Frontal cortex (tissue), 3 donors: ENCODE measurements at regions not wholly inside any gene's neighbourhood (a gene's known extent, or its start where the extent isn't known, plus 50 kb on each side); places are given as distances from the start of the nearest gene placed in this dataset.
"Not testable (repeated sequence)": the region's sequence is repeated elsewhere in the genome, so short reads cannot be mapped to it uniquely, and the experiment has no call there.

Source experiments
- DNase-seq, 2 donors: peaks; one replicate each; pipeline ENCODE4 v3.0.0; 2012; ENCODE audit warnings: low spot score in 2 of 2
- FAIRE-seq: peaks from 2 replicates; lab custom pipeline; 2012; peaks lifted over from hg19 to GRCh38; lab: Jason Lieb, UNC
- donor health status: control.
- donor health status: control.
- donor health status: control.

GRCh38 chr14:22320362-22320750 lies 268.7 kb downstream of the DAD1 start:
- no peak for DNase-seq
- FAIRE-seq, result no peak

DNA sequence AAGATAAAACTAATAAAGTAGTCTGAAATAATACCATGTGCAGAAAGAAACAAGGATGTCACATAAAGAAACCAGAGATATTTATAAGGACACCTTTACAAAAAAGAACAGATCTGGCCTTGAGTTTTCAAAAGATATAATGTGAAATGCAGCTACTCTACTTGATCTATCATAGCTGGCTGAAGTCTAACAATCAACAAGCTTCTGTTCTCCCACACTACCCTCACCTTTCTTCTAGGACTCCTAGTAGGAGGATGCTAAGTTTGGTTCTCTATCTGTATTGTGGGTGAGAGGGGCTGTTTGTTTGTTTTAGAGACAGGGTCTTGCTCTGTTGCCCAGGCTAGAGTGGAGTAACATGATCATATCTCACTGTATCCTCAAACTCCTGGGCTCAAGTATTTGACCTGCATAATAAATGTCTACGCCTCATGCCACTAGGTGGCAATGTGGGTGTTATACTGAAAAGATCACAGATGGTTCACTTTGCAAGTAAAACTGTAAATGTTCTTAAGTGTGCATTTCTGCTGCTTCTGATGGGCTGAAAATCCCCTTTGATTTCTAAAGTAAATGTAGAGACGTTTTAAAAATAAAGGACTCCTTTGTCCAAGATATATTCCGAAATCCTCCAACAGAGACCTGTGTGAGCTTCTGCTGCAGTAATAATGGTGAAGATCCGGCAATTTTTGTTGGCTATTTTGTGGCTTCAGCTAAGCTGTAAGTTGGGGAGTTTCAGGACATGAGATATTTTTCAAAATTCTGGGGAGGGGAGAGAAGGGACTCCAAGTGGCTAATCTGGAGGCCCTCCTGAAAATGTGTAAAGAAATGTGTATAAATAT lies 269.3 kb downstream of the DAD1 start:
- no peak for FAIRE-seq

DNA sequence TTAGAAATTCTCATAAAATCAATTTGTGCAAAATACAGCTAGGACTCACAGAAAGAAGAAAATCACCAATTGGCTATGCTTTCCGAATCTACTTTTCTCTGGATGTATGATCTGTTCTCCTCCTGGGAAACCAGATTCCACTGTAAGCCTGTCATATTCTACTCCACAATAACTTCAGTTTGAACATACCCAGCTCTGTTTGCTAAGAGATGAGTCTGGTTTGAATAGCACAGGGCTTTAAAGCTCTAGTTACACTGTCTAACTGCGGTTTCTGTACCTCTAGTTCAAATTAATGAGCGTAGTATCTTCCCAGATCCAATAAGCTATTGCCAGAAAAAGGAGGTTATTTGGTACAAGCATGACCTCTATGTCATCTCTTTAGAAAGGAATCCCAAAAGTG lies 270.1 kb downstream of the DAD1 start:
- DNase-seq, result no peak
- no peak for FAIRE-seq

More for the DNA sequence above, 269.3 kb downstream of the DAD1 start:
- peak; percentile 6 to 28 for DNase-seq

DNA sequence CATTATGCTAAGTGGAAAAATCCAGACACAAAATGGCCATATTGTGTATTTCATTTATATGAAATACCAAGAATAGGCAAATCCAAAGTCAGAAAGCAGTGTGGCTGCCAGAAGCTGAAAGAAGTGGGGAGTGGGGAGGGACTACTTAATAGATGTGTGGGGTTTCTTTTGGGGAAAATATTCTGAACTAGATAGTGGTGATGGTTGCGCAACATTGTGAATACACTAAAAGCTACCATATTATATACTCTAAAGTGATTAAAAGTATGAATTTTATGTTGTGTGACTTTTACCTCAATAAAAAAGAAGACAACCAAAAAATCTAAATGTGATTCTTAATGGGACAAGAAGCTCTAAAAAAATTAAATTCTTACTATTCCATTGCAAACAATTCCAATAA lies 272.6 kb downstream of the DAD1 start:
- FAIRE-seq, result no peak
- no peak for DNase-seq

DNA sequence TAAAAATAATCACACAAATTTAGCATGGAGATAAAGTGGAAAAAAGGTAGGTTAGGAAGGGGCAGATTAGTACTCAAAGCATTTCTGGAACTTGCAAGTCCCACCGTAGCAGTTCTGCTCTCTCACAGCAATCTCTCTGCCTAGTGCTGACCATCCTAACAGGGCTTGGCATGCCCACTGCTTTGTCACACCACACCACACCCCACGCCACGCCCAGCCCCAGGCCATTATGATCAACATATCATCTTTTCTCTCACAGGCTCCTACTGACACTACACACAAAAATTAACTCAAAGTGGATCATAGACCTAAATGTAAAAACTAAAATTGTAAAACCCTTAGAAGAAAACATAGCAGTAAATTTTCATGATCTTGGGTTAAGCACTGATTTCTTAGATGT lies 273.7 kb downstream of the DAD1 start:
- FAIRE-seq (no peak), DNase-seq (no peak)

DNA sequence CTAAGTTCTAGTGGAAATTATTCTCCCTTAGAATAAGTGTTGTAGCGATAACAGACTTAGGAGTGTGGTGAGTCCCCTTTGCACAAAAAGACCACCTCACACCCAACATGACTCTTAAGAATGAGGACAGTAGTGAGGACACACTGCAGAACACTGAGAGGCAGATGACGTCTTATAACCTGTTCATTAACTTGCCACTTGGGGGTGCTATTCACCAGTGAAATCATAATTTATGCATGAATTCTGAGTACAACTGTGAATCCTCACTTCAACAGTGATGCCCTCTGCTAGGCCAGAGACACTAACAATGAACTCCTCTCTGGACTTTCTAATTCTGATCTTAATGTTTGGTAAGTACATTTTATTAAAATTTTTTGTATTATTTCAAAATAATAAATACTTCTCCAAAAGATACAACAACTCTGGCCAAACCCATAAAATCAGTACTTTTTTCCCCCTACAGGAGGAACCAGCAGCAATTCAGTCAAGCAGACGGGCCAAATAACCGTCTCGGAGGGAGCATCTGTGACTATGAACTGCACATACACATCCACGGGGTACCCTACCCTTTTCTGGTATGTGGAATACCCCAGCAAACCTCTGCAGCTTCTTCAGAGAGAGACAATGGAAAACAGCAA lies 274.7 kb downstream of the DAD1 start:
- FAIRE-seq (peak; percentile 97), DNase-seq (peak; percentile 24 to 48)

GRCh38 chr14:22313172-22313801 lies 275.7 kb downstream of the DAD1 start:
- FAIRE-seq (no peak), DNase-seq (no peak)

DNA sequence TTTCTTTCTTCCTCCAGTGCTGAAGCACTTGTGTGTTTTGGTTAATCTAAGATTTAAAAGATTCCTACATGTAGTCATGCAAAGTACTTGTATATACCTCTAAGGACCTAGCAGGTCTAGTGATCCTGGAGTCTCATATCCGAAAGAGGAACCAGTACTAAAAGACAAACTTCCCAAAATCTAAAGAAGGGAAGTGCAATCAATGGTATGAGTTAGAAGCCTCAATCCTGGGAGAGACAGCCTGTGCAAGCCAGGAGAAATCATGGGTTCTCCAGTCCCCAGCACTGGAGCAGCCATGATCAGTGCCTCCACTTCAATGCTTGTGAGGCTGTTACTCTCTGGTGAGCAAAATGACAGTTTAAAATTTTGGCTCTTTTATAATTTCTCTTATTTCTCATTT lies 277.4 kb downstream of the DAD1 start:
- FAIRE-seq, result no peak
- no peak for DNase-seq

- no peak for DNase-seq
- FAIRE-seq, result no peak
Measured at GRCh38 chr14:22305607-22306006, 283.4 kb downstream of the DAD1 start.

DNA sequence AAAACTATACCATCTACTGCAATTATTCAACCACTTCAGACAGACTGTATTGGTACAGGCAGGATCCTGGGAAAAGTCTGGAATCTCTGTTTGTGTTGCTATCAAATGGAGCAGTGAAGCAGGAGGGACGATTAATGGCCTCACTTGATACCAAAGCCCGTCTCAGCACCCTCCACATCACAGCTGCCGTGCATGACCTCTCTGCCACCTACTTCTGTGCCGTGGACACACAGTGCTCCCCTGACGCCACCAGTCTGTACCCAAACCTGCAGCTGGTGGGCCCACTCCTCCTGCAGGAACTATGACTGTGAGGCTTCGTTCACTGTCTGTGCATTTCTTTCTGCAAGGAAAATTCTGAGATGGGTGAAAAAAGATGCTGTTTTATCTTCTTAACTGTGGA lies 284.7 kb downstream of the DAD1 start:
- FAIRE-seq (no peak), DNase-seq (no peak)

DNA sequence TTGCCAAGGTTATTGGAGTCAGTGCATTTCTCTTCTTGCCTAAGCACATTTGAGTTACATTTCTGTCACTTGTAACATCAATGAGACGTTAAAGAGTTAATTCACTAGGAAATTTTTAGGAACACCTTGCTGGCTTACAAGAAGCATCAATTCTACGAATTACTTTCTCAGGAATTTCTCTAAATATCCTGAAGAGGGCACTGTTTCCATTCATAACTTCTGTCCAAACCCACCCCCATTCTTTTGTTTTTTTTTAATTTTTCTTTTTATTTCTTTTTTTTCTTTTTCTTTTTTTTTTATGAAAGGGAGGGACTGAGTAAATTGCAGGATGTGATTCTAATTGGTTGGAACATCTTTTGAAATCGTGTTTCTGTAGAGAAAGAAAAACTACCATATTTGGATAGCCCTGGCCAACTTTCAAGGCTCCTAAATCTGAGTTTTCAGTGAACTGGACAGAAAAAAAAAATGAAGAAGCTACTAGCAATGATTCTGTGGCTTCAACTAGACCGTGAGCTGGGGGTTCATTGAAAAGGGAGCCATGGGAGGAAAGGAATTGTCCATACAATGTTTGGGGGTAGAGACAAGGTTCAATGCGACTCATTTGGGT lies 285.3 kb downstream of the DAD1 start:
- peak; percentile 92 for FAIRE-seq
- no peak for DNase-seq

- FAIRE-seq (no peak), DNase-seq (no peak)
Measured at GRCh38 chr14:22300646-22301045, 288.4 kb downstream of the DAD1 start.

GRCh38 chr14:22297376-22297775 lies 291.6 kb downstream of the DAD1 start:
- FAIRE-seq (no peak), DNase-seq (no peak)

DNA sequence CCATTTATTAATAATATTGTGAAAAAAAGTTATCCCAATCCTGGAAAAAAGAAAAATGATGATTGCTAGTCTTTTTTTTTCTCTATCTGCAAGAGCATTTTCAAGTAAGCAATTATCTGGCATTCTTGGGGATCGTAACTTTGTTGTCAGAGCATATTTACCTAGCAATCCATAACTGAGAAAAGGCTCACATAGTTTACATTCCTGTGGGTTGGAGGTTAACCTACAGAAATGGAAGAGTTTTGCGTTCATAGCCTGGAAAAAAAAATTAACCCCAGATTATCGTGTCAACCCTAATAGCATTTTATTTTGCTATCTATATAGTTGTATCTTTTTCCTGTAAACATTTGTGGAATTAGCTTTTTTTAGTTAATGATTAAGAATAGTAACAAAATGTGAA lies 292.3 kb downstream of the DAD1 start:
- DNase-seq, result no peak
- FAIRE-seq, result no peak

GRCh38 chr14:22296088-22296487 lies 292.9 kb downstream of the DAD1 start:
- no peak for FAIRE-seq

GRCh38 chr14:22291406-22291805 lies 297.6 kb downstream of the DAD1 start:
- FAIRE-seq, result no peak
- DNase-seq, result no peak

More at GRCh38 chr14:22296088-22296487, 292.9 kb downstream of the DAD1 start:
- DNase-seq, result no peak

DNA sequence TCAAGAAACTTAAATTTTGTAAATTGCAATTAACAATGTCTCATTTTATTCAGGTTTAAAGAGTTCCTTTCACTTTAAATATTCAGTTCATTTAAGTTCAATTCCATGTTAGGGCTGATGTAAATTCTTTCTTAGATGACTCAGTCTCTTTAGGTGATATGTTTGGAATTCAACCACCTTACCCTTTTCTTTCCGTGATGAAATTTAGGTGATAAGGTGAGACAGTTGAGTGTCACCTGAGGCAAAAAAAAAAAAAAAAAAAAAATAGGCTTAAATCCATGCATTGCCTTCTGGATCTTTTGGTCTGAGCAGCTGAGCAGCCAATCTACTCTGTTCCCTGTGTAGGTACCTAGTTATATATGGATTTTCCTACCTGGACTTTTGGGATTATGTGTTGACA lies 299.5 kb downstream of the DAD1 start:
- no peak for FAIRE-seq

GRCh38 chr14:22285991-22286390 lies 303.0 kb downstream of the DAD1 start:
- no peak for FAIRE-seq
- no peak for DNase-seq

More for the DNA sequence above, 299.5 kb downstream of the DAD1 start:
- DNase-seq, result no peak

GRCh38 chr14:22282949-22283348 lies 306.1 kb downstream of the DAD1 start:
- DNase-seq (no peak), FAIRE-seq (no peak)

DNA sequence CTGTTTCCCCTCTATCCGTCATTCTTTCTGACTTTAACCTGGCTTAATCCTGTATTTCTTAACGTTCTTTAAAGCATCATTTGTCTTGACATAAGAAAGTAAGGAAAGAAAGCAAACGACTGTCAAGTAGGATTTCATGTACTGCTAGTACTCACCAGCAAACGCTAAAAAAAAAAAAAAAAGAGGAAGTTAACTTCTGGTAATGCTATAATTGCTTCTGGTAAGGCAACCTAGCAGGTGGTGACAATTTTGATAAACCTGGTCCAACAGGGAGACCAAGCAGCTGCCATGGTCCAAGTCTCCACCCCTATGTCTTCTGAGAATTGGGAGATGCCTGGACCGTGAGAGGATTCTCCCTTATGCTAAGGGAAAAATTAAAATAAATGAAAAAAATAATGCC lies 306.6 kb downstream of the DAD1 start:
- FAIRE-seq, result no peak
- no peak for DNase-seq

DNA sequence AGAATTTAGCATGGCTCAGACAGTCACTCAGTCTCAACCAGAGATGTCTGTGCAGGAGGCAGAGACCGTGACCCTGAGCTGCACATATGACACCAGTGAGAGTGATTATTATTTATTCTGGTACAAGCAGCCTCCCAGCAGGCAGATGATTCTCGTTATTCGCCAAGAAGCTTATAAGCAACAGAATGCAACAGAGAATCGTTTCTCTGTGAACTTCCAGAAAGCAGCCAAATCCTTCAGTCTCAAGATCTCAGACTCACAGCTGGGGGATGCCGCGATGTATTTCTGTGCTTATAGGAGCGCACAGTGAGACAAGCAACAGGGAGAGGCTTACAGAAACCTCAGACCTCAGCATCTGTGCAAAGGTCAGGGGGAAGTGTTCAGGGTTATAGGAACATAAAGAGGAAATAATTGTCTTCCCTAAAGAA lies 307.6 kb downstream of the DAD1 start:
- not testable (repeated sequence) for DNase-seq, FAIRE-seq
